ENCODE measurements at regions not wholly inside any gene's neighbourhood (a gene's known extent, or its start where the extent isn't known, plus 50 kb on each side); places are given as distances from the start of the nearest gene placed in this dataset.
"Not testable (repeated sequence)": the region's sequence is repeated elsewhere in the genome, so short reads cannot be mapped to it uniquely, and the experiment has no call there.

DNA sequence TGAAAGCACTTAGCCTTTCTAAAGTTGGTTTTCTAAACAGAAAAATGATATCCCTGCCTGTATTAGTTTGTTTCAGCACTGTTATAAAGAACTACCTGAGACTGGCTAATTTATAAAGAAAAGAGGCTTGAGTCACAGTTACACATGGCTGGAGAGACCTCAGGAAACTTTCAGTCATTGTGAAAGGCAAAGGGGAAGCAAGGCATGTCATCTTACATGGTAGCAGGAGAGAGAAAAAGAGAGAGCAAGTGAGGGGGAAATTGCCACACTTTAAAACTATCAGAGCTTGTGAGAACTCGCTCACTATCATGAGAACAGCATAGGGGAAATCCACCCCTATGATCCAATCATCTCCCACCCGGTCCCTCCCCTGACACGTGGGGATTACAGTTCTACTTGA, 64.9 kb downstream of the FAM170A start:
- DNase-seq, result no peak

GRCh38 chr5:119706049-119706448, 76.7 kb downstream of the FAM170A start:
- no peak for DNase-seq

DNA sequence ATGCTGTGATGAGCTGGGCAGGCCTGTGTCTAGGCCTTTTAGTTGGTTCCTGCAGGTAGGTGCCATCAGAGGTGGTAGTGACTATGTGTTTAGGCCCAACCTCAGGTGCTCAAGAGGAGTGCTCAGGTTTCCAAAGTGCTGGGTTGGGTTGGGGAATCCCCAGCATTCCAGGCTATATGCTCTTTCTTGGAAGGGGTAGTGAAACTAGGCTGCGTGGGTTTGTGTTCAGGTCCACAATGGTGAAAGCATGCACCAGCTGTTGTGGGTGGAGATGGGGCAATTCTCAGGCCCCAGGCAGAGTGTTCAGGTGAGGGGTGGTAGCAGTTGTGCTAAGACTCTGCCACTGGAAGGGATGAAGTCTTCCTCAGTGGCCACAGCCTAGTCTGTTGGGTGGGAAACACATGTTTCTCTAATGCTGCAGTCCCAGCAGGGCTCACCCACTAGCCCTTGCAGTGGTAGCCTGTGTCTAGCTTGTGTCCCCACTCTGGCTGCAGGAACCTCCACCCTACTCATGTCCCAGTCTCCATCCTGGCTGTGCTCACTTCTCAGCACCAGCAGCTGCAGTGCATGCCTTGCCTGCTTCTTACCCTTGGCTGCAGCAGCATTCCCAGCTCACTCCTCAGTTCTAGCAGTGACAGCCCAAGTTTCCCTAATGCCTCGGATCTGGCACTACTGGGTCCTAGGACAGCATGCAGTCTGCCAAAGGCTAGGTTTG, 78.9 kb downstream of the FAM170A start:
- no peak for DNase-seq

DNA sequence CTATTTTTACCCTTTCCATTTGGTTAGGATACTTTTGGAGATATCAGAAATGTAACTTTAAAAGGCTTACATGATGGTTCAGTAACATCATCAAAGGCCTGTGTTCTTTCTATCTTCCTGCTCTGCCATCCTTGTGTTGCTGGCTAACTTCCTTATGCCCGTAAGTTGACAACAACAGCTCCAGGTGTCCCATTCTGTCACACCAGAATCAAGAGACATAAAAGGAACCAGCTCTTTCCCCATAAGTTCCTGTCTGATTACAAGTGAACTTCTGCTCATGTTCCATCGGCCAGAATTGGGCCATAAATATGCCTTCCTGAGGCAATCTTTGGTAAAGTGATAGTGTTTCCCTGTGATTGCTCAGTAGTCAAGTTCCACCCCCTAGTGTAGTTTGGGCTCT, 92.4 kb downstream of the FAM170A start:
- no peak for DNase-seq

- not testable (repeated sequence) for DNase-seq
These were observed 95.9 kb downstream of the FAM170A start for GRCh38 chr5:119725291-119725690.

DNA sequence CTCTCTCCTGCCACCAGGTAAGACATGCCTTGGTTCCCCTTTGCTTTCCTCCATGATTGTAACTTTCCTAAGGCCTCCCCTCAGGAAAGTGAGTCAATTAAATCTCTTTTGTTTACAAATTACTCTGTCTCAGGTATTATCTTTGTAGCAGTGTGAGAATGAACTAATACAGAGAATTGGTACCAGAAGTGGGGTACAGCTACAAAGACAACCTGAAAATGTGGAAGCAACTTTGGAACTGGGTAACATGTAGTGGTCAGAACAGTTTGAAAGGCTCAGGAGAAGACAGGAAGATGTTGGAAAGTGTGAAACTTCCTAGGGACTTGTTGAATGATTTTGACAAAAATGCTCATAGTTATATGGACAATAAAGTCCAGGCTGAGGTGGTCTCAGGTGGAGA, 97.2 kb downstream of the FAM170A start:
- no peak for DNase-seq

GRCh38 chr5:119740225-119740624, 110.9 kb downstream of the FAM170A start:
- no peak for DNase-seq

- DNase-seq, result no peak
These were observed 112.3 kb downstream of the FAM170A start for GRCh38 chr5:119741691-119742090.

GRCh38 chr5:119742311-119742710, 113.0 kb downstream of the FAM170A start:
- DNase-seq, result no peak

- no peak for DNase-seq
These were observed 114.6 kb downstream of the FAM170A start for GRCh38 chr5:119743927-119744326.

- no peak for DNase-seq
These were observed 116.6 kb downstream of the FAM170A start for GRCh38 chr5:119745976-119746375.

- DNase-seq, result no peak
These were observed 117.6 kb downstream of the FAM170A start for GRCh38 chr5:119746984-119747383.

GRCh38 chr5:119750887-119751733, 121.8 kb downstream of the FAM170A start:
- DNase-seq, result no peak

- DNase-seq, result no peak
These were observed 122.4 kb downstream of the FAM170A start for GRCh38 chr5:119751734-119752094.

DNA sequence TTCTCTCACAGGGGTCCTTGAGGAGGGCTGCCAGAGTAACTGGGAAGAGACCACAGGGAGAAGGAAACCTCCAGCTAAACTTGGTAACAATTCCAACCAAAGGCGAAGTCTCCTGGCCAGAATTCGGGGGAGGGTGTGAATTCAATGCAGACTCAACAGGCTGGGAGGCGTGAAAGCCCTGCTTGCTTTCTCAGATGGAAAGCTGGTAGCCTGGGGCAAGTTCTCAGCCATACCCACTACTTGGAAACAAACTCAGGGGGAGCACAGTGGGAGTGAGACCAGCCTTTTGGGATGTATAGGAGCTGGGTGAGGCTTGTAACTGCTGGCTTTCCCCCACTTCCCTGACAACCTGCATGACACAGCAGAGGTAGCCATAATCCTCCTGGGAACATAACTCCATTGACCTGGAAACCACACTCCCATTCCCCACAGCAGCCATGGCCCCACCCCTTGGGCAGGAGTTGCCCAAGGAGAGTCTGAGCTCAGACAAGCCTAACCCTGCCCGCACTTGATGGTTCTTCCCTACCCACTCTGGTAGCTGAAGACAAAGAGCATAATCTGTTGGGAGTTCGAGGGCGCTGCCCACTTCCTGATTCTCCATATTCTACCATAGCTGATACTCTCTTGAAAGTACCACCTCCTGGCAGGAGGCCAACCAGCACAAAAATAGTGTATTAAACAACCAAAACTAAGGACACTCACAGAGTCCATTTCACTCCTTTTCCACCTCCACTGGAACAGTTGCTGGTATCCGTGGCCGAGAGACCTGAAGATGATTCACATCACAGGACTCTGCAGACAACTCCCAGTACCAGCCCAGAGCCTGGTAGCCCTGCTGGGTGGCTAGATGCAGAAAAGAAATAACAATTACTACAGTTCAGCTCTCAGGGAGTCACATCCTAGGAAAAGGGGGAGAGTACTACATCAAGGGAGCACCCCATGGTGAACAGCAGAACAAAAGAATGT, 123.8 kb downstream of the FAM170A start:
- no peak for DNase-seq

GRCh38 chr5:119754825-119755224, 125.5 kb downstream of the FAM170A start:
- not testable (repeated sequence) for DNase-seq

DNA sequence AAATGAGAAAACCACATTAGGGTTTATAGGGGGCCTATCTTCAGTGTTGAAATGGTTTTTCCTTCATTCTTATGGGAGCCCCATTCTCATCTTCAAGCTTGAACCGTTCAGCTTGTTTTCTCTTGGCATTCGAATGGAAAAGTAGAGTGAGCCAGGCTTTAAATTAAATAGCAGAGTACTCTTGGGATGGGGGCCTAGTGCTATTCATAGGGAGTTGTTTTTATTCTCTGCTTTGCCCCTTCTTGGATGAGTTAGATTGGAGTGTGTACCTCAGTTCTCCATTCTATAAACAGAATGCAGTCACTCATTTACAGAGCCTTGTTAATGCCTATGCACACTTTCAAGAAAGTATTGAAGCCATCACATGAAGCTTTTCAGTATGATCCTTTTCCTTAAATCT, 127.9 kb downstream of the FAM170A start:
- DNase-seq, result no peak

GRCh38 chr5:119769695-119770693, 140.6 kb downstream of the FAM170A start:
- DNase-seq, result not testable (repeated sequence)

DNA sequence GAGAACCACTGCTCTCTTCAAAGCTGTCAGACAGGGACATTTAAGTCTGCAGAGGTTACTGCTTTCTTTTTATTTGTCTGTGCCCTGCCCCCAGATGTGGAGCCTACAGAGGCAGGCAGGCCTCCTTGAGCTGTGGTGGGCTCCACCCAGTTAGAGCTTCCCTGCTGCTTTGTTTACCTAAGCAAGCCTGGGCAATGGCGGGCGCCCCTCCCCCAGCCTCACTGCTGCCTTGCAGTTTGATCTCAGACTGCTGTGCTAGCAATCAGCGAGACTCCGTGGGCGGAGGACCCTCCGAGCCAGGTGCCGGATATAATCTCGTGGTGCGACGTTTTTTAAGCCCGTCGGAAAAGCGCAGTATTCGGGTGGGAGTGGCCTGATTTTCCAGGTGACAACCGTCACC, 150.8 kb downstream of the FAM170A start:
- DNase-seq, result not testable (repeated sequence)

DNA sequence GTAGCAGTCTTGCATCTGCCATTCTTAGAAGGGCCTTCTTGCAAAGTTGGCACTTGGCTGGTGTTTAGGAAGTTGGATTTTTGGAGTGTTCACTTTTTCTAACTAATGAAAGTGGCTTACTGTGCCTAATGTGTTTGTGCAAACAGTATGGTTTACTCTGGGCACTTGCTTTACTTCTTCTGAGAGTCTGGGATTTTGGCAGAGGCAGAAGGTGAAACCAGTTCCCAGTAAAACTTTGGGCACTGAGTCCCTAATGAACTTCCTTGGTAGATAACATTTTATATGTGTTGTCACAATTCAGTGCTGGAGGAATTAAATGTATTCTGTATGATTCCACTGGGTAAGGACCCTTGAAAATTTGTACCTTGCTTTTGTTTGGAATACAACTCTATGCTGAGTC, 155.7 kb downstream of the FAM170A start:
- no peak for DNase-seq

DNA sequence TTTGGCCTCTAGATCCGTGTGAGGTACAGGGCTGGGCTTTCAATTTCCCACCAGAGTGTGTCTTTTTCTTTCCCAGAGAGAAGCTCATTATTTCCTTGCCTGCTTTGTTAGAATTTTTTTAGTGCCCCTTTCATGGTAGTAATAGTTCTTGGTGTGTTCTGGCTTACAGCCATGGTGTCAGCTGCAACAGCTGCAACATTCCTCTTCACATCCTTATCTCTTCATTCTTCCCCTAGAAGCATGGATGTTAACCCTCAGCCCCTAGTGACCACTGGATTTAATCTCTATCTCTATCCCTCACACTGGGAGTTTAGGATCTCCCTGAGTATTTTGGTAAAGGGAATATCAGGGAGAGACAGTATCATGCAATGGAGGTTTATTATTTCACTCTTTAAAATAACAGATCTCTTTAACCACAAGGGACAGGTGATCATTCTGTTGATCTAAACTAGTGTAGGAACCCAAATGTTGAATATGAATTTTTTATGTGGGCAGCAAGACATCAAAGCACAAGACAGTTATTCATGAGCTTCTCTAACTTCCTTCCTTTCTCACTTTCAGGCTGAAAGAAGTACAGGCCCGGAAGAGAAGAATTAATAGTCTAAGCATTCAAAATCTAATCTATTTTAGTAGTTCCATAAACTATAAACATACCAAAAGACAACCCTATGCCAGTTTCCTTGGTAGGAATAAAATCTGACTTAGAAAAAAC, 160.2 kb downstream of the FAM170A start:
- no peak for DNase-seq
